C4-2B (cell line): ENCODE measurements at regions not wholly inside any gene's neighbourhood (a gene's known extent, or its start where the extent isn't known, plus 50 kb on each side); places are given as distances from the start of the nearest gene placed in this dataset.

Source experiments
- ZFX ChIP-seq: fragments of 450-650 bp; IDR thresholded peaks from 2 replicates; pipeline ENCODE4 v1.6.1; 2017
- TF ChIP-seq, protein P1 (sequence below): fragments of 450-650 bp; conservative IDR thresholded peaks from 2 replicates; pipeline ENCODE4 v1.5.1; 2017; ENCODE audit warnings: mild to moderate bottlenecking

GRCh38 chr18:56062931-56063330 lies 474.9 kb upstream of the TCF4 start:
- TF ChIP-seq, protein P1, sequence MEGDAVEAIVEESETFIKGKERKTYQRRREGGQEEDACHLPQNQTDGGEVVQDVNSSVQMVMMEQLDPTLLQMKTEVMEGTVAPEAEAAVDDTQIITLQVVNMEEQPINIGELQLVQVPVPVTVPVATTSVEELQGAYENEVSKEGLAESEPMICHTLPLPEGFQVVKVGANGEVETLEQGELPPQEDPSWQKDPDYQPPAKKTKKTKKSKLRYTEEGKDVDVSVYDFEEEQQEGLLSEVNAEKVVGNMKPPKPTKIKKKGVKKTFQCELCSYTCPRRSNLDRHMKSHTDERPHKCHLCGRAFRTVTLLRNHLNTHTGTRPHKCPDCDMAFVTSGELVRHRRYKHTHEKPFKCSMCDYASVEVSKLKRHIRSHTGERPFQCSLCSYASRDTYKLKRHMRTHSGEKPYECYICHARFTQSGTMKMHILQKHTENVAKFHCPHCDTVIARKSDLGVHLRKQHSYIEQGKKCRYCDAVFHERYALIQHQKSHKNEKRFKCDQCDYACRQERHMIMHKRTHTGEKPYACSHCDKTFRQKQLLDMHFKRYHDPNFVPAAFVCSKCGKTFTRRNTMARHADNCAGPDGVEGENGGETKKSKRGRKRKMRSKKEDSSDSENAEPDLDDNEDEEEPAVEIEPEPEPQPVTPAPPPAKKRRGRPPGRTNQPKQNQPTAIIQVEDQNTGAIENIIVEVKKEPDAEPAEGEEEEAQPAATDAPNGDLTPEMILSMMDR = no peak
- no peak for TF ChIP-seq ZFX
